ENCODE measurements at regions not wholly inside any gene's neighbourhood (a gene's known extent, or its start where the extent isn't known, plus 50 kb on each side); places are given as distances from the start of the nearest gene placed in this dataset.
"Not testable (repeated sequence)": the region's sequence is repeated elsewhere in the genome, so short reads cannot be mapped to it uniquely, and the experiment has no call there.

DNA sequence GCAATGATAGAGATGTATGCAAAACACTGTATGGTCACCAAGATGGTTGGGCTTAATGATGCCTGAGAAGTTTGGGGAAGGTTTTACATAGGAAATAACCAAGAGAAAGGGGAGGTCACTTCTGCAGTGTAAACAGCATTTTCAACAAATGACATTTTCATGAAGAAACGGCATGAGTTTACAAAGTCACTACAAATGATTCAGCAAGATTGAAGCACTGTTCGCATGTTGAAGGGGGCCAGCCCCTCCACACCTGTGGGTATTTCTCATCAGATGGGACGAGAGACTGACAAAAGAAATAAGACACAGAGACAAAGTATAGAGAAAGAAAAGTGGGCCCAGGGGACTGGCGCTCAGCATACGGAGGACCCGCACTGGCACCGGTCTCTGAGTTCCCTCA lies 234.1 kb upstream of the POGK start:
- WGBS (ENCODE audit: insufficient coverage, low lambda C conversion rate) = 30% methylated on average over 2 of the region's 7 CpGs
- no peaks in the 10 kb centered on the region for H3K9me3 ChIP-seq (ENCODE audit: control insufficient read depth, low read depth, low read length)
- no peaks in the 10 kb centered on the region for H3K4me1 ChIP-seq (ENCODE audit: control insufficient read depth, insufficient read depth, low read length)
- no peaks in the 10 kb centered on the region for H3K27me3 ChIP-seq (ENCODE audit: control insufficient read depth, insufficient read depth, low read length)
- no peak for DNase-seq
- H3K36me3 ChIP-seq (ENCODE audit: control insufficient read depth, insufficient read depth, low read length) = no peaks in the 10 kb centered on the region
- H3K27ac ChIP-seq (ENCODE audit: low read length) = no peak overlapping the region
- H3K4me3 ChIP-seq (ENCODE audit: low read length) = no peak overlapping the region

DNA sequence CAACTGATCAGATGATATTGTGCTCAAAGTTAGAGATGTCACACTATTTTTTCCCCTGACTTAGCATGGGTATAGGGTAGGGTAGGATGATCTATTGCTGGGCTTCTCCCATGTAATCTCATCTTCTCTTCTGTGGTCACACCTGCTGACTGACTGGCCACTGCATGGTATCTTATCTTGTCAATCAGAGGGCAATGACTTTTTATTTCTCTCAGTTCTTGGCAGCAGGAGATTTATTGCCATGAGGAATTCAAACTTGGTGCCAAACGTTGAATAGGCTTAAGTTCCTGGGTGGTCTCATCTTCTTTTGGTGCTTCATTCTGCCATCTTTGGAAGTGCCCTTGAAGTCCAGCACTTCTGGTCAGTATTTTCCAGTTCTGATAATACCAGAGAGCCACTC lies 226.4 kb upstream of the POGK start:
- no peak overlapping the region for H3K4me3 ChIP-seq (ENCODE audit: low read length)
- DNase-seq = no peak
- 14% methylated on average over 1 of the region's 1 CpG for WGBS (ENCODE audit: insufficient coverage, low lambda C conversion rate)
- H3K27ac ChIP-seq (ENCODE audit: low read length) = no peak overlapping the region
- no peaks in the 10 kb centered on the region for H3K27me3 ChIP-seq (ENCODE audit: control insufficient read depth, insufficient read depth, low read length)
- no peaks in the 10 kb centered on the region for H3K9me3 ChIP-seq (ENCODE audit: control insufficient read depth, low read depth, low read length)
- H3K36me3 ChIP-seq (ENCODE audit: control insufficient read depth, insufficient read depth, low read length) = no peaks in the 10 kb centered on the region
- H3K4me1 ChIP-seq (ENCODE audit: control insufficient read depth, insufficient read depth, low read length) = no peaks in the 10 kb centered on the region

DNA sequence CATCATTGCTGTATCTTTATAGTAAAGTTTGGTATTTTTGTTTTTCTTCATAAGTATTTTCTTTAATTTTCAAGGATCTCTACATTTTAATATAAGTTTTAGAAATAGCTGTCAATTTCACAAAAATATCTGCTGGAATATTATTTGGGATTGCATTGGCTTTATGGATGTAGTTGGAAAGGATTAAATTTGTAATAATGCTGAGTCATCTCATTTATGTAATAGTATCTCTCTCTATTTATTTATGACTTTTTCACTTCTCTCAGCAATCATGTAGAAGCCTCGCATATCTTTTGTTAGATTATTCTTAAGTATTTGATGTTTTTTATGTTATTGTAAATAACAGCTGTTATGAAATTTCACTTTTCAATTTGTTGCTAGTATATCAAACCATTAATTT lies 223.1 kb upstream of the POGK start:
- DNase-seq = no peak
- H3K4me1 ChIP-seq (ENCODE audit: control insufficient read depth, insufficient read depth, low read length) = no peaks in the 10 kb centered on the region
- H3K36me3 ChIP-seq (ENCODE audit: control insufficient read depth, insufficient read depth, low read length) = no peaks in the 10 kb centered on the region
- no peaks in the 10 kb centered on the region for H3K9me3 ChIP-seq (ENCODE audit: control insufficient read depth, low read depth, low read length)
- no peaks in the 10 kb centered on the region for H3K27me3 ChIP-seq (ENCODE audit: control insufficient read depth, insufficient read depth, low read length)
- no peak overlapping the region for H3K4me3 ChIP-seq (ENCODE audit: low read length)
- WGBS (ENCODE audit: insufficient coverage, low lambda C conversion rate) = 57% methylated on average over 1 of the region's 1 CpG
- H3K27ac ChIP-seq (ENCODE audit: low read length) = no peak overlapping the region

DNA sequence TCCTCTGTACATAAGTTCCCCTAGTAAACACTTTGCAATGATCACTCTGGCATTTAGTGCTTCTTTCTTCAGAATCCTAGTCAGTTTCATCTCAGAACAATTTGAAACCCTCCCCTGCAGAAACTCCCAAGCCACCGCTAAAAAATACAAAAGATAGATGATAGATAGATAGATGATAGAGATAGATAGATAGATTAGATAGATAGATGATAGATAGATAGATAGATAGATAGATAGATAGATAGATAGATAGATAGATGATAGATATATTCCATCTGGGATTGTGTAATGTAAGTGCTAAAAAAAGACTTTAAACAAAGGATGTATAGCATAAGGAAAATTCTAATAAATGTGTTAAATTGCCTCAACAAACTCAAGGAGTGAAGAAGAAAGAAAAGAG lies 212.6 kb upstream of the POGK start:
- no peaks in the 10 kb centered on the region for H3K4me1 ChIP-seq (ENCODE audit: control insufficient read depth, insufficient read depth, low read length)
- no peak overlapping the region for H3K4me3 ChIP-seq (ENCODE audit: low read length)
- no CpG with 5 or more reads among the region's 1 CpG for WGBS (ENCODE audit: insufficient coverage, low lambda C conversion rate)
- H3K9me3 ChIP-seq (ENCODE audit: control insufficient read depth, low read depth, low read length) = no peaks in the 10 kb centered on the region
- DNase-seq = no peak
- H3K36me3 ChIP-seq (ENCODE audit: control insufficient read depth, insufficient read depth, low read length) = no peaks in the 10 kb centered on the region
- H3K27me3 ChIP-seq (ENCODE audit: control insufficient read depth, insufficient read depth, low read length) = no peaks in the 10 kb centered on the region
- no peak overlapping the region for H3K27ac ChIP-seq (ENCODE audit: low read length)

DNA sequence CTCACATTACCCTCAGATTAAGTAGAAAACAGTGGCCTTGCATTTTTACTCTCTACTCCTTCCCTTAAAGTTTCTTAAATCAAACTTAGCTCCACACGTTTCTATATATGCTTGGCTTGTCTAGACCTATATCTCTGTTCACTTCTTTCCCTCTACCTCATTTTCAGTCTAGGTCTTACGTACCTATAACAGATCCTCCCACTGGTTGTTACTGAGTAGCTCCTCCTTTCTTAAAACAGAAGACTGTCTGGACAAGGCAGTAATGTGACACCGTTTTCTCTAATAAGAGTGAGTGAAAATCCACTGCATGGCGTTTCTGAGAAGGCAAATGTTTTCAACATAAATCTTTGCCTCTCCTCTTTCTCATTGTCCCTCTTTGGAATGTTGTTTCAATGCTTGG lies 211.7 kb upstream of the POGK start:
- Histone ChIP-seq H3K27me3 (ENCODE audit: control insufficient read depth, insufficient read depth, low read length) (no peaks in the 10 kb centered on the region), H3K4me3 (ENCODE audit: low read length) (no peak overlapping the region), H3K27ac (ENCODE audit: low read length) (no peak overlapping the region), H3K4me1 (ENCODE audit: control insufficient read depth, insufficient read depth, low read length) (no peaks in the 10 kb centered on the region), H3K9me3 (ENCODE audit: control insufficient read depth, low read depth, low read length) (no peaks in the 10 kb centered on the region), H3K36me3 (ENCODE audit: control insufficient read depth, insufficient read depth, low read length) (no peaks in the 10 kb centered on the region)
- no peak for DNase-seq
- WGBS (ENCODE audit: insufficient coverage, low lambda C conversion rate) = no CpG with 5 or more reads among the region's 4 CpGs

DNA sequence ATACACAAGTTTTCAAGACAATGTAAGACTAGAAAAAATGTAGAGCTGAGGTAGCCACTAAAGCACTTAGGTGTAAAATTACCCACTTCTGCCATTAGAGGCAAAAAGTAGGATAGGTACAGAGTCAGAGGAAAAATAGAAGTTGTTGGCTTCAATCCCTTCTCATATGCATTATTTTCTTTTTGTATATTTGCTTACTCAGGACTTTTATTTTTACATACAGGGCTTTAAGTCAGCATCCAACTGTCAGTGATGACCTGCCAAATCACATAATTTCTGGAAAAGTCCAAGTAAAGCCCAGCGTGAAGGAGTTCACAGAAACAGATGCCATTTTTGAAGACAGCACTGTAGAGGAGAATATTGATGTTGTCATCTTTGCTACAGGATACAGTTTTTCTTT lies 211.0 kb upstream of the POGK start:
- H3K4me3 ChIP-seq (ENCODE audit: low read length) = no peak overlapping the region
- DNase-seq = no peak
- no peaks in the 10 kb centered on the region for H3K4me1 ChIP-seq (ENCODE audit: control insufficient read depth, insufficient read depth, low read length)
- no peaks in the 10 kb centered on the region for H3K36me3 ChIP-seq (ENCODE audit: control insufficient read depth, insufficient read depth, low read length)
- H3K27ac ChIP-seq (ENCODE audit: low read length) = no peak overlapping the region
- H3K9me3 ChIP-seq (ENCODE audit: control insufficient read depth, low read depth, low read length) = no peaks in the 10 kb centered on the region
- no CpG with 5 or more reads among the region's 1 CpG for WGBS (ENCODE audit: insufficient coverage, low lambda C conversion rate)
- H3K27me3 ChIP-seq (ENCODE audit: control insufficient read depth, insufficient read depth, low read length) = no peaks in the 10 kb centered on the region

DNA sequence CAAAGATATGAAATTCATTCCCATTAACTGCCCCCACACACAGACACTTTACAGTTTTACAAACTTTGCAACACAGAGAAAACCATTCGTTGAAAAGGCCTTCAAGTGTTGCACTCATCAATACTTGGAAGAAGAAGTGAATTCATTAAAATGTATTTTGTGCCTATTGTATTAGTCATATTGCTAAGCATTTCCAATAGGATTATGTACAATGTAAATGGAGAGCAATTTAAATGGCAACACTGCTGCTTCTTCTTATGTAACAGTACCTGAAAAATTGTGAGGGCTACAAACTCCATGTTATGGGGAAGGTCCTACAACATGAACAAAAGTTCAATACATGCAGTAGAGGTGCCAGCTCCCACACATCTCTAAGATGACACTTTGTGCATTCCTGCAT lies 209.3 kb upstream of the POGK start:
- no peaks in the 10 kb centered on the region for H3K4me1 ChIP-seq (ENCODE audit: control insufficient read depth, insufficient read depth, low read length)
- no peak for DNase-seq
- 60% methylated on average over 1 of the region's 1 CpG for WGBS (ENCODE audit: insufficient coverage, low lambda C conversion rate)
- no peaks in the 10 kb centered on the region for H3K9me3 ChIP-seq (ENCODE audit: control insufficient read depth, low read depth, low read length)
- H3K27me3 ChIP-seq (ENCODE audit: control insufficient read depth, insufficient read depth, low read length) = no peaks in the 10 kb centered on the region
- H3K27ac ChIP-seq (ENCODE audit: low read length) = no peak overlapping the region
- no peaks in the 10 kb centered on the region for H3K36me3 ChIP-seq (ENCODE audit: control insufficient read depth, insufficient read depth, low read length)
- no peak overlapping the region for H3K4me3 ChIP-seq (ENCODE audit: low read length)

DNA sequence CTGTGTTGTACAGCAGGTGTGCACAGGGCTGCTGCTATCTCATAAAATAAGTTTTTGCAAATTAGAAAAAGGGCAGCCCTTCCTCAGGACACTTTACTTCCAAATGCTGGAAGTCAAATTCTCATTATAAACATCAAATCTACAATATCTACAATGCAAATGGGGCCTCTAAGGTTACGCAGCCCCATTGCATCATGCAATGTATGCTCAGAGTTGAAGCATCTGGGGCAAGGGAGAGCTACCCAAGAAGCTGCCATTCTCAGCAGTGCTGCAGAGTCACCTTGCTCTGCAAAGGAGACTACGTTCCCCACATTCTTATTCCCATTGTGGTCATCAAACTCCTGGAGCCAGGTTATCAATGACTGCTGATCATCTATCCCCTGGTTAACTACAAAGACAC lies 208.9 kb upstream of the POGK start:
- Histone ChIP-seq H3K4me1 (ENCODE audit: control insufficient read depth, insufficient read depth, low read length) (no peaks in the 10 kb centered on the region), H3K4me3 (ENCODE audit: low read length) (no peak overlapping the region), H3K36me3 (ENCODE audit: control insufficient read depth, insufficient read depth, low read length) (no peaks in the 10 kb centered on the region), H3K9me3 (ENCODE audit: control insufficient read depth, low read depth, low read length) (no peaks in the 10 kb centered on the region), H3K27me3 (ENCODE audit: control insufficient read depth, insufficient read depth, low read length) (no peaks in the 10 kb centered on the region), H3K27ac (ENCODE audit: low read length) (no peak overlapping the region)
- no CpG with 5 or more reads among the region's 2 CpGs for WGBS (ENCODE audit: insufficient coverage, low lambda C conversion rate)
- no peak for DNase-seq

DNA sequence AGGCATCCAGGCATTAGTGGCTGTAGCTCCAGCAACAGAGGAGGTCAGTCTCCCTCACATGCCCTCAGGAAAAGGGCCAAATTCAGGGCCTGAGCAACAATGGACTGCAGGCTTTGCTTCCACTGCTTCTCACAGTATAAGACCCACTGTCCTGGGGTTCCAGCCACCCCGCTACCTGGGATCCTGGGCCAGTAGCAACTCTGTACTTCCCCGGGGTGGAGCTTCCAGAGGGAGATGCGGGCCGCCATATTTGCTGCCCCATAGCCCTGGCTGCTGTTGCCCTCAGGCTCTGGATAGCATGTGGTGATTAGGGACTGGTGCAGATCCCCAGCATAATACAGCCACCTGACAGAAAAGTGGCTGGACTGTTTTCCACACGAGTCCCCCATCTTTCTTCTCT lies 201.1 kb upstream of the POGK start:
- Histone ChIP-seq H3K36me3 (ENCODE audit: control insufficient read depth, insufficient read depth, low read length) (no peaks in the 10 kb centered on the region), H3K4me3 (ENCODE audit: low read length) (no peak overlapping the region), H3K27me3 (ENCODE audit: control insufficient read depth, insufficient read depth, low read length) (no peaks in the 10 kb centered on the region), H3K27ac (ENCODE audit: low read length) (no peak overlapping the region), H3K9me3 (ENCODE audit: control insufficient read depth, low read depth, low read length) (no peaks in the 10 kb centered on the region), H3K4me1 (ENCODE audit: control insufficient read depth, insufficient read depth, low read length) (no peaks in the 10 kb centered on the region)
- no CpG with 5 or more reads among the region's 5 CpGs for WGBS (ENCODE audit: insufficient coverage, low lambda C conversion rate)
- DNase-seq = no peak

DNA sequence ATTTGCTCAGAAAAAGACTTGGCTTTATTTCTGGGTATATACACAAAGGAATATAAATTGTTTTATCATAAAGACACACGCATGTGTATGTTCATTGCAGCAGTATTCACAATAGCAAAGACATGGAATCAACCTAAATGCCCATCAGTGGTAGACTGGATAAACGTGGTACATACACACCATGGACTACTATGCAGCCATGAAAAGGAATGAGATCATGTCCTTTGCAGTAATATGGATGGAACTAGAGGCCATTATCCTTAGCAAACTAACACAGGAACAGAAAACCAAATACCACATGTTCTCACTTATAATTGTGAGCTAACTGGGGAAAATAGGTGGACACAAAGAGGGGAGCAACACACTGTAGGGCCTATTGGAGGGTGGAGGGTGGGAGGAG lies 182.0 kb upstream of the POGK start:
- not testable (repeated sequence) for H3K4me3 ChIP-seq (ENCODE audit: low read length); H3K4me1 ChIP-seq (ENCODE audit: control insufficient read depth, insufficient read depth, low read length); DNase-seq

DNA sequence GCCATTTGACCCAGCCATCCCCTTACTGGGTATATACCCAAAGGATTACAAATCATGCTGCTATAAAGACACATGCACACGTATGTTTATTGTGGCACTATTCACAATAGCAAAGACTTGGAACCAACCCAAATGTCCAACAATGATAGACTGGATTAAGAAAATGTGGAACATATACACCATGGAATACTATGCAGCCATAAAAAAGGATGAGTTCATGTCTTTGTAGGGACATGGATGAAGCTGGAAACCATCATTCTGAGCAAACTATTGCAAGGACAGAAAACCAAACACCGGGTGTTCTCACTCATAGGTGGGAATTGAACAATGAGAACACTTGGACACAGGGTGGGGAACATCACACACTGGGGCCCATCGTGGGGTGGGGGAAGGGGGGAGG lies 172.5 kb upstream of the POGK start:
- DNase-seq; H3K4me3 ChIP-seq (ENCODE audit: low read length); H3K36me3 ChIP-seq (ENCODE audit: control insufficient read depth, insufficient read depth, low read length); H3K4me1 ChIP-seq (ENCODE audit: control insufficient read depth, insufficient read depth, low read length); H3K27me3 ChIP-seq (ENCODE audit: control insufficient read depth, insufficient read depth, low read length); H3K9me3 ChIP-seq (ENCODE audit: control insufficient read depth, low read depth, low read length); H3K27ac ChIP-seq (ENCODE audit: low read length): not testable (repeated sequence)
- WGBS (ENCODE audit: insufficient coverage, low lambda C conversion rate) = no CpG with 5 or more reads among the region's 3 CpGs

More for the DNA sequence above, 182.0 kb upstream of the POGK start:
- H3K36me3 ChIP-seq (ENCODE audit: control insufficient read depth, insufficient read depth, low read length); H3K27me3 ChIP-seq (ENCODE audit: control insufficient read depth, insufficient read depth, low read length); H3K9me3 ChIP-seq (ENCODE audit: control insufficient read depth, low read depth, low read length); H3K27ac ChIP-seq (ENCODE audit: low read length): not testable (repeated sequence)
- WGBS (ENCODE audit: insufficient coverage, low lambda C conversion rate) = no CpG with 5 or more reads among the region's 2 CpGs
